K562 (cell line): ENCODE measurements at regions not wholly inside any gene's neighbourhood (a gene's known extent, or its start where the extent isn't known, plus 50 kb on each side); places are given as distances from the start of the nearest gene placed in this dataset.

Experiments
- ATAC-seq: fragments of 200-7000 bp; cut with Tn5 transposase; 3 replicates; pipeline ENCODE4 v1.9.1; 2020; ENCODE audit warnings: moderate library complexity
- BruUV-seq: library from RNA; stranded (reverse); fragments of 400-500 nt; replicated peaks from 2 replicates; lab custom pipeline; 2021; lab: Mats Ljungman, UMichigan
- CTCF ChIA-PET: fragments of 300-600 bp; formaldehyde crosslinking; extraction: SDS; loops from one replicate; lab custom pipeline; 2021; ENCODE audit warnings: low intra/inter-chr PET ratio; lab: Yijun Ruan, JAX
- POLR2A ChIA-PET: fragments of 300-600, 350-650 bp; sonication (Branson Sonifier 250); formaldehyde crosslinking; extraction: SDS; loops from one replicate; lab custom pipeline; 2021; ENCODE audit warnings: antibody characterized with exemption, inconsistent platforms; lab: Yijun Ruan, JAX
- DNase-seq, 4 experiments: peaks; one replicate each; pipeline versions ENCODE4 v3.0.0 to v3.0.0-alpha.2; 2011 to 2018; ENCODE audit warnings: low spot score in 3 of 4, mixed read lengths in 3 of 4; ENCODE audit errors: extremely low read depth in 1 of 4
- FAIRE-seq: peaks from 2 replicates; lab custom pipeline; 2011; peaks lifted over from hg19 to GRCh38; lab: Jason Lieb, UNC
- H2AFZ ChIP-seq: 2 replicates; pipeline ENCODE4 v1.6.0; 2011; ENCODE audit warnings: low read depth, low read length, control low read depth, inconsistent platforms
- H3K27ac ChIP-seq: fragments of 200-600 bp; 3 replicates; pipeline ENCODE4 v1.8.0; 2011; ENCODE audit warnings: low read depth, mild to moderate bottlenecking, control low read depth, inconsistent platforms, low read length, moderate library complexity, mixed read lengths; ENCODE audit errors: extremely low read depth
- H3K27me3 ChIP-seq, 2 experiments: fragments of 300-600 bp in 1 of 2; 2 replicates in 1 of 2; 3 replicates in 1 of 2; pipeline versions ENCODE4 v1.6.0 to v1.8.0; 2011; ENCODE audit warnings: inconsistent platforms in 2 of 2, low read length in 2 of 2, mild to moderate bottlenecking in 1 of 2, mixed read lengths in 1 of 2, moderate library complexity in 1 of 2; ENCODE audit not compliant: control insufficient read depth in 2 of 2, insufficient read depth in 2 of 2
- H3K36me3 ChIP-seq: fragments of 300-600 bp; 3 replicates; pipeline ENCODE4 v1.8.0; 2011; ENCODE audit warnings: mild to moderate bottlenecking, low read length, inconsistent platforms; ENCODE audit not compliant: control insufficient read depth, insufficient read depth
- H3K4me1 ChIP-seq, 2 experiments: fragments of 200-600 bp in 1 of 2; replicated peaks in 1 of 2; 2 replicates in 1 of 2; 3 replicates in 1 of 2; pipeline versions ENCODE4 v1.5.1 to v1.8.0; 2011; ENCODE audit warnings: inconsistent platforms in 2 of 2, low read length in 2 of 2, mild to moderate bottlenecking in 1 of 2, mixed read lengths in 1 of 2, moderate library complexity in 1 of 2; ENCODE audit not compliant: control insufficient read depth in 2 of 2, insufficient read depth in 2 of 2
- H3K4me2 ChIP-seq: 2 replicates; pipeline ENCODE4 v1.6.1; 2011; ENCODE audit warnings: low read length, control low read depth, inconsistent platforms, mixed read lengths; ENCODE audit not compliant: insufficient read depth
- H3K4me3 ChIP-seq: fragments of 200-600 bp; sonication (generic), shearing (Covaris generic); 2 replicates; pipeline ENCODE4 v1.5.1; 2016; ENCODE audit warnings: control low read depth, inconsistent platforms
- H3K79me2 ChIP-seq: fragments of 200-600 bp; 3 replicates; pipeline ENCODE4 v1.8.0; 2011; ENCODE audit warnings: low read length, inconsistent platforms; ENCODE audit not compliant: control insufficient read depth, insufficient read depth
- H3K9ac ChIP-seq, 2 experiments: 2 replicates each; pipeline versions ENCODE4 v1.6.0 to v1.6.1; 2011; ENCODE audit warnings: low read depth in 2 of 2, low read length in 2 of 2, control low read depth in 1 of 2, inconsistent platforms in 1 of 2, mild to moderate bottlenecking in 1 of 2, mixed read lengths in 1 of 2; ENCODE audit not compliant: insufficient read depth in 1 of 2
- H3K9me1 ChIP-seq: one replicate; pipeline ENCODE4 v1.6.0; 2011; ENCODE audit warnings: inconsistent platforms, mild to moderate bottlenecking, low read length, moderate library complexity; ENCODE audit not compliant: control insufficient read depth, insufficient read depth
- H3K9me3 ChIP-seq: replicated peaks from 2 replicates; pipeline ENCODE4 v1.5.1; 2011; ENCODE audit warnings: low read depth, low read length, inconsistent platforms; ENCODE audit not compliant: control insufficient read depth, insufficient read depth
- H4K20me1 ChIP-seq: replicated peaks from 2 replicates; pipeline ENCODE4 v1.6.1; 2011; ENCODE audit warnings: low read length, inconsistent platforms, mixed read lengths; ENCODE audit not compliant: control insufficient read depth, insufficient read depth
- AFF4 ChIP-seq: sonication (generic); formaldehyde crosslinking; IDR thresholded peaks from 2 replicates; pipeline ENCODE4 v1.8.0; 2023; ENCODE audit warnings: mild to moderate bottlenecking, missing genetic modification reagents
- ATF1 ChIP-seq, 2 experiments: fragments of 450-650 bp in 1 of 2; IDR thresholded peaks; 2 replicates each; pipeline ENCODE4 v1.6.1; 2016; ENCODE audit warnings: missing compliant biosample characterization in 1 of 2, missing genetic modification characterization in 1 of 2
- BRD9 ChIP-seq: fragments of 450-650 bp; IDR thresholded peaks from 2 replicates; pipeline ENCODE4 v1.6.1; 2018; ENCODE audit warnings: low read depth; ENCODE audit not compliant: partially characterized antibody
- FOXP4 ChIP-seq: sonication (generic); formaldehyde crosslinking; IDR thresholded peaks from 2 replicates; pipeline ENCODE4 v1.8.0; 2022; ENCODE audit warnings: mild to moderate bottlenecking, missing genetic modification reagents, borderline replicate concordance
- GTF2B ChIP-seq: IDR thresholded peaks from 2 replicates; pipeline ENCODE4 v1.6.1; 2011; ENCODE audit not compliant: insufficient read length; ENCODE audit errors: extremely low read depth
- HNRNPUL1 ChIP-seq: fragments of 200-400 bp; formaldehyde crosslinking; IDR thresholded peaks from 2 replicates; pipeline ENCODE4 v1.6.1; 2017; ENCODE audit warnings: low read length
- KAT8 ChIP-seq: fragments of 450-650 bp; IDR thresholded peaks from 2 replicates; pipeline ENCODE4 v1.6.1; 2016; ENCODE audit warnings: low read depth, mild to moderate bottlenecking
- SMAD1 ChIP-seq: fragments of 150-350 bp; IDR thresholded peaks from 2 replicates; pipeline ENCODE4 v1.6.1; 2014; ENCODE audit warnings: low read length, low read depth; ENCODE audit not compliant: partially characterized antibody
- SMAD4 ChIP-seq: fragments of 250-450 bp; sonication (Bioruptor Pico); conservative IDR thresholded peaks from 2 replicates; pipeline ENCODE4 v1.8.0; 2021; ENCODE audit warnings: inconsistent platforms, mild to moderate bottlenecking, moderate library complexity
- TGIF2 ChIP-seq: sonication (generic); formaldehyde crosslinking; IDR thresholded peaks from 2 replicates; pipeline ENCODE4 v1.8.1; 2022; ENCODE audit warnings: mild to moderate bottlenecking, missing genetic modification reagents, moderate library complexity
- THRAP3 ChIP-seq: fragments of 450-650 bp; IDR thresholded peaks from 2 replicates; pipeline ENCODE4 v1.6.1; 2016; ENCODE audit warnings: mild to moderate bottlenecking, inconsistent platforms, borderline replicate concordance
- WGBS: fragments of 100-300 bp; shearing (Covaris generic); methylation state at CpG from one replicate; pipeline ENCODE4 v1.1.6; 2016; ENCODE audit warnings: low coverage, mixed read lengths; ENCODE audit not compliant: insufficient coverage; ENCODE audit errors: missing lambda C conversion rate; 5-methylcytosine and 5-hydroxymethylcytosine counted together
- in situ Hi-C: fragments of 300-500 bp; cut with MboI; formaldehyde crosslinking; loops from 4 replicates; pipeline ENCODE4 v1.15.0; 2018; ENCODE audit warnings: inconsistent platforms, mixed read lengths
- intact Hi-C: fragments of 100-400 bp; cut with micrococcal nuclease; formaldehyde crosslinking; loops from 2 replicates; pipeline ENCODE4 v1.14.2; 2022
- TF ChIP-seq, protein P1 (sequence below), 2 experiments: fragments of 450-650 bp in 1 of 2; sonication (generic) in 1 of 2; formaldehyde crosslinking in 1 of 2; IDR thresholded peaks in 1 of 2; conservative IDR thresholded peaks in 1 of 2; 2 replicates each; pipeline versions ENCODE4 v1.6.1 to v1.8.1; 2016 to 2023; ENCODE audit warnings: mild to moderate bottlenecking in 2 of 2, moderate library complexity in 2 of 2, inconsistent platforms in 1 of 2, missing genetic modification reagents in 1 of 2
- TF ChIP-seq, protein P2 (sequence below): fragments of 450-650 bp; IDR thresholded peaks from 2 replicates; pipeline ENCODE4 v1.6.1; 2016; ENCODE audit warnings: missing biosample characterization, missing genetic modification characterization

DNA sequence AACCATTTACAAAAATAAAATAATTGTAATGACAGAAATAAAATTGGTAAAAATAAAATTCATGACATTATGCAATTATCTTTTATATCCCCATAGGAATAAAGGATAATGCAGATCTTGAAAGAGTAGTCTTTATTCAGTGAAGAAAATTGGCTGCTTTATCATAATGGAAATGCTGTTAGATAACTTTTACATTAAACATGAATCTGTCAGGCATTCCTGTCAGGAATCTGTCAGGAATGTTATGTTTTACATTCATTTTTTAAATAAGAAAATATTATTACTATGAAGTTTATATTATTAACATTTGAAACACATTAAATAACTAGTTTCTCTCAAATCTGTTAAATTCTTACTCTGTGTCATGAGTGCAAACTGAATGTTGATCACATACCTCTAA, 1024.7 kb upstream of the TMEFF2 start (continued):
- no peak for TF ChIP-seq GTF2B
- no peak for TF ChIP-seq TGIF2
- TF ChIP-seq, protein P1, sequence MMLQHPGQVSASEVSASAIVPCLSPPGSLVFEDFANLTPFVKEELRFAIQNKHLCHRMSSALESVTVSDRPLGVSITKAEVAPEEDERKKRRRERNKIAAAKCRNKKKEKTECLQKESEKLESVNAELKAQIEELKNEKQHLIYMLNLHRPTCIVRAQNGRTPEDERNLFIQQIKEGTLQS (IDR thresholded peaks at IDR 0.05), result no peak
- TF ChIP-seq, protein P1 (CRISPR knock-in tag; conservative IDR thresholded peaks at IDR 0.05), result no peak
- TF ChIP-seq, protein P2, sequence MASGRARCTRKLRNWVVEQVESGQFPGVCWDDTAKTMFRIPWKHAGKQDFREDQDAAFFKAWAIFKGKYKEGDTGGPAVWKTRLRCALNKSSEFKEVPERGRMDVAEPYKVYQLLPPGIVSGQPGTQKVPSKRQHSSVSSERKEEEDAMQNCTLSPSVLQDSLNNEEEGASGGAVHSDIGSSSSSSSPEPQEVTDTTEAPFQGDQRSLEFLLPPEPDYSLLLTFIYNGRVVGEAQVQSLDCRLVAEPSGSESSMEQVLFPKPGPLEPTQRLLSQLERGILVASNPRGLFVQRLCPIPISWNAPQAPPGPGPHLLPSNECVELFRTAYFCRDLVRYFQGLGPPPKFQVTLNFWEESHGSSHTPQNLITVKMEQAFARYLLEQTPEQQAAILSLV (tag), result no peak
- no peak for TF ChIP-seq HNRNPUL1
- TF ChIP-seq SMAD1, result no peak
- TF ChIP-seq SMAD4 (CRISPR knock-in tag), result no peak
- no peak for TF ChIP-seq KAT8

DNA sequence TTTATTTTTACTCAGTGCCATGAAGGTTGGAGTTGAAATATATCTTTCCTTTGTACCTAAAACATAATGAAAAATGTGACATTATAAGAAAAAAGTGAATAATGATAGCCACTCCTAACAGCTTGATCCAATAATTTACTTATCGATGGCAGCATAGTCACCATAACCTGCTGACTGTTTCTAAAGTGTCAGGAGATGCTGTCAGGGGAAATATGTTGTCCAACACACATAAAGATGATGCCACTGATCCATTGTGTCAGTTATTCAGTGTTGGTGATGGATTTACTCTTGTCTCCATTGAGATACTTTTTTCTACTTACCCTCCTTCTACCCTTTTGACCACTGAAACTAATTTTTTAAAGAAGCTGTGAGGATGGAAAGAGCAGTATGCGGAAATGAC, 1006.9 kb upstream of the TMEFF2 start:
- WGBS, result 17% methylated on average over 2 of the region's 2 CpGs
- no peaks in the 10 kb centered on the region for H3K9me1 ChIP-seq
- no peak for FAIRE-seq
- H3K79me2 ChIP-seq, result no peaks in the 10 kb centered on the region
- no peak overlapping the region for H3K9ac ChIP-seq
- intact Hi-C loops, result no loop called here
- no TSS peak for BruUV-seq
- H3K27me3 ChIP-seq, result no peaks in the 10 kb centered on the region
- no peaks in the 10 kb centered on the region for H4K20me1 ChIP-seq
- in situ Hi-C loops, result no loop called here
- H3K4me2 ChIP-seq, result no peak overlapping the region
- H3K4me3 ChIP-seq, result no peak overlapping the region
- H3K9me3 ChIP-seq, result peaks cover 2% of the 10 kb centered on the region; the same call in 1 of the 2 replicates
- DNase-seq, result no peak
- H3K27ac ChIP-seq, result no peak overlapping the region
- no peak for ATAC-seq
- no peak overlapping the region for H2AFZ ChIP-seq
- ChIA-PET CTCF (no interaction called here), POLR2A (no interaction called here)
- no peaks in the 10 kb centered on the region for H3K36me3 ChIP-seq
- H3K4me1 ChIP-seq, result no peaks in the 10 kb centered on the region
- no peak for TF ChIP-seq BRD9
- no peak for TF ChIP-seq ATF1 (CRISPR knock-in tag; IDR thresholded peaks at IDR 0.05)
- no peak for TF ChIP-seq ATF1 (tag; IDR thresholded peaks at IDR 0.05)
- no peak for TF ChIP-seq THRAP3
- no peak for TF ChIP-seq AFF4
- no peak for TF ChIP-seq FOXP4 (CRISPR knock-in tag)
